Muscle of back (tissue), 3 donors: ENCODE measurements at regions not wholly inside any gene's neighbourhood (a gene's known extent, or its start where the extent isn't known, plus 50 kb on each side); places are given as distances from the start of the nearest gene placed in this dataset.
"Not testable (repeated sequence)": the region's sequence is repeated elsewhere in the genome, so short reads cannot be mapped to it uniquely, and the experiment has no call there.

ENCODE experiments used
- DNase-seq, 3 donors: peaks; one replicate each; pipeline versions ENCODE4 v3.0.0 to v3.0.0-alpha.2; 2013

- no peak for DNase-seq
Observed at GRCh38 chr12:42865282-42865681, 275.7 kb upstream of the PRICKLE1 start.

GRCh38 chr12:42862055-42862454 is 272.5 kb upstream of the PRICKLE1 start:
- no peak for DNase-seq

DNA sequence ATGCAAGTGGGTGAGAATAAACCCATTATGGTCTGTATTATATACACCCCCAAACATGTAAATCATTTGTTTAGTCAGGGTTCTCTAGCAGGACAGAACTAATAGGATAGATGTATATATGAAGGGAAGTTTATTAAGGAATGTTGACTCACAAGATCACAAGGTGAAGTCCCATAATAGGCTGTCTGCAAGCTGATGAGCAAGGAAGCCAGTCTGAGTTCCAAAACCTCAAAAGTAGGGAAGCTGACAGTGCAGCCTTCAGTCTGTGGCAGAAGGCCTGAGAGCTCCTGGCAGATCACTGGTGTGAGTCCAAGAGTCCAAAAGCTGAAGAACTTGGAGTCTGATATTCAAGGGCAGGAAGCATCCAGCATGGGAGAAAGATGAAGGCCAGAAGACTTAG is 270.8 kb upstream of the PRICKLE1 start:
- DNase-seq: not testable (repeated sequence)

GRCh38 chr12:42859612-42860011 is 270.1 kb upstream of the PRICKLE1 start:
- peak in 1 of 3 donors; percentile 30 for DNase-seq

DNA sequence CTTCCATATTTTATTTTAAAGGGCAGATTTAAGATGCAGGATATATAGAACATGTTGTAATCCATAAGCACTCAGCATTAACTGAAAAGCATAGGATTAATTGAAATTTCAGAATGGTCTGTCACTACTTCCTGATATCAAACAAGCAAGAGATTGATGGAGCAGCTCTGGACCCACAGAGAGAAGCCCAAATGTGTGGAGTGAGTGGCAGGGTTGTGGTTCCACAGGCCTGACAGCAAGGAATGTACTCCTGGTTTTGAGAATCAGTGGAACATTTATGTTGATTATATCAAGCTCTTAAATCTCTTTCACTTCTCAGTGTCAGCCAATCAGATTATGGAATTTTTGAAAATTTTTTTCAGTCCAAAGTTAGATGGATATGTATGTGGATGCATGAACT is 267.6 kb upstream of the PRICKLE1 start:
- no peak for DNase-seq

DNA sequence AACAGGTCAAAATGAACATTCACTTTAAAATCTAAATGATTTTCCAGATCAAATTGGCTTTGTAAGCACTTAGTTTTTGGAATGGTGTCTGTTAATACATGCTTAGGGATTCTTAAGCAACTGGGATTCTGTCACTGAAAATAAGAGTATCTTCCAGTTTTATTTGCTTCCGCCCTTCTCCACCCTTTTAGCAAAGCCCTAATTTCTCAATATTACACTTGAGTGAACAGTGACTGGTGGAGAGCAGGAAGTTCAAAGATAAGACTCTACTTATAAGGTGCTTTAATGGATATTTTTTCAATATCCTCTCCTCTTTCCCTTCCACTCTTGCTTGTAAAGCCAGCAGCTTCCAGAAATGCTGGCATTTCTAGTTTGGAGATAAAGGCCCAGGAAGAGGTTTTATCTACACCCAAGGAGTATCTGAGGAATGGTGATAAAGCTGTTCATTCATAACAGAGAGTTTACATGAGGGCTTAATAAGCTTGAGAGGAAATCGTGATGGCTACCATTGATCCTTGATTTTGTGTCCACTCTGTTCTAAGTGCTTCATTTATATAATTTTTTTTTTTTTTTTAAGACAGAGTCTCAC is 265.9 kb upstream of the PRICKLE1 start:
- peak in 1 of 3 donors; percentile 29 for DNase-seq

DNA sequence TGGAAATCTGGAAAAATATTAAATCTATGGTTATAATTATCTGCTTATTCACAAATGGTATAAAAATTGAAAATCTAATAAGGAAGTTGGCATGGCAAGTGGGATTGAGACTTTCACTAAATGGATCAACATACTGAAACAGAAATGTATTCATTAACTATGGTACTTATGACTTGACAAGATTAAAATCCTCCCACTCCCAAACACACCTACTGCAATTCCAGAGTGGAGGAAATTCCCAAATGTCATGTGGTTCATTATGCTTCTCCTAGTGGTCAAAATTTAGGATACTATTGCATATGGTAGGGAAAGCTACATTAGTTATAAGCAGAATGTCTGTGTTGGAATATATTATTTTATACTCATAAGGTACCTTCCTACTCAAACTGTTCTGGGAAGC is 265.3 kb upstream of the PRICKLE1 start:
- no peak for DNase-seq

GRCh38 chr12:42854208-42854607 is 264.7 kb upstream of the PRICKLE1 start:
- no peak for DNase-seq

DNA sequence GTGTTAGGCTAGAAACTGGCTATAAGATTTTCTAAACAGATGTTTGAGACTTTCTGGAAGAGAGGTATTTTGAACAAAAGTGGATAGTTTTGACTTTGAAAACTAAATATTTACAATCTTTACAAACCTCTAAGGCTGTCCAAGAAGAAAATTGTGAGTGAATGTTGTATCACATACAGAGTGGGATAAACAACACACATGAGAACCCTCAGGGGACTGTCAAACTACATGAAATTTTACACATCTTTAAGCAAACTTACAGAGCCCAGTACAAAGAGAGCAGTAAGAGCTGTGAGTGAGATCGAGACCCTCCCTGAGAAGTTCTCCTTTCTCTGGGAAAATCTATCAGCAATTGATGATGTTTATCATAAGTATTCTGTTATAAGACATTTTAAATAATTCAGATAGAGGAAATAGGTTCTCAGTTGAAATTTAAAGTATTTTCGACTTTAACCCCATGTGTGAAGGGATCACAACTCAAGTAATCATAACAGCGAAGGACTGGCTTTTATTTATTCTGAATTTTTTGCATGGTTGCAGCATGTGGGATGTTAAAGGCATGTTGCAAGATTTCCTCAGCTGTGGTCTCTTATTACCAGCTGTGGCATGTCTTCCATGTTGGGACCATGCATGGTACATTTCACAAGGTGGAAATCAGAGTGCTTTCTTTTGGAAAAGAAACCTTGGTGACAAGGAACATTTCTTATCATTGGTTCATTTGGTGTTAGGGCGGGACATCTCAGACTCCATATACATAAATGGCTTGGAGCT is 264.0 kb upstream of the PRICKLE1 start:
- no peak for DNase-seq

- DNase-seq: no peak
Observed at GRCh38 chr12:42846782-42847181, 257.2 kb upstream of the PRICKLE1 start.

DNA sequence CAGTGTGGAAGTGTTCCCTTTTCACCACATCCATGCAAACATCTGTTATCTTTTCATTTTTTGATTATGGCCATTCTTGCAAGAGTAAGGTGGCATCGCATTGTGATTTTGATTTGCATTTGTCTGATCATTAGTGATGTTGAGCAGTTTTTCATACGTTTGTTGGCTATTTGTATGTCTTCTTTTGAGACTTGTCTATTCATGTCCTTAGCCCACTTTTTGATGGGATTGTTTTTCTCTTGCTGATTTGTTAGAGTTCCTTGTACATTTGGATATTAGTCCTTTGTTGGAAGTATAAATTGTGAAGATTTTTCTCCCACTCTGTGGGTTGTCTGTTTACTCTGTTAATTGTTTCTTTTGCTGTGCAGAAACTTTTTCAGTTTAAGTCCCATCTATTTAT is 244.5 kb upstream of the PRICKLE1 start:
- DNase-seq: no peak

GRCh38 chr12:42828836-42829235 is 239.3 kb upstream of the PRICKLE1 start:
- no peak for DNase-seq

DNA sequence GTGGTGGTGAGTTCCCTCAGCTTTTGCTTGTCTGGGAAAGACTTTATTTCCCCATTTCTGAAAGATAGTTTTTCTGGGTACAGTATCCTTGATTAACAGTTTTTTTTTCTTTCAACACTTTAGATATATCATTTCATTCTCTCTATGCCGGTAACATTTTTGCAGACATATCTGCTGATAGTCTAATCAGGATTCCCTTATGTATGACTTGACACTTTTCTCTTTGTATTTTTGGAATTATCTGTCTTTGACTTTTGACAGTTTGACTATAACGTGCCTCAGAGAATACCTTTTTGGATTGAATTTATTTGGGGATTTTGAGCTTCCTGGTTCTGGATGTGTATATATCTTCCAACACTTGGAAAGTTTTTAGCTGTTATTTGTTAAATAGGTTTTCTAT is 234.8 kb upstream of the PRICKLE1 start:
- no peak for DNase-seq

DNA sequence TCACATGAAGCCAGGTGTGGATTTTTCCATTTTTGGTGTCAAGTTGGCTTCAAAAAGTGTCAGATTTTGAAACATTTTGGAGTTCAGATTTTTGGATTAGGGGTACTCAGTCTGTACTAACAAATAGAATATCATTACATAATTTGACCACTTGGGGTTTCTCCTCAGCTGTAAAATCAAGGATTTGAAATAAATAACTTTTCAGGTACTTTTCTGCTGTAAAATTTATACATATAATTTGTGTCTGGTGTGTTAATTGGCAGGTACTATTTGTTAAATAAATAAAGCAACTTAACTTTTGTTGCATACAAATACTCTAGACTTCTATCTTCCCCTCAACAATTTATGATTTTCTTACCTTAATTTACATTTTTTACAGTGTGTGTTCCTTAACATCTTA is 234.1 kb upstream of the PRICKLE1 start:
- DNase-seq: no peak

GRCh38 chr12:42819846-42820245 is 230.3 kb upstream of the PRICKLE1 start:
- no peak for DNase-seq

DNA sequence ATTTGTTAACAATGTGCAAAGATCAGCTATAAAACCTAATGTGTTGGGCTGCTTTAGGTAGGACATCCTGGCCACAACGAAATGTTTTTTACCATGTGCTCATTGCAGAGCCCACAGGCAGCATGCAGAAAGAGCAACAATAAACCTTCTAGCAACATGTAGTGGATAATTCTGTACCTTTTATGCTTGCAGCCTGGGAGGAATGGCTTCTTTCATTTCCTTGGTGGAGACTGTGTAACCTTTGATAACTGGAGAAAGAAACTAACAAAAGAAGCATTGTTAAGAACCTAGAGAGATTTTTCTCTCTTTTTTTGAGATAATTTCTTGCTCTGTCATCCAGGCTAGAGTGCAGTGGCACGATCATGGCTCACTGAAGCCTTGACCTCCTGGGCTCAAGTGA is 225.5 kb upstream of the PRICKLE1 start:
- no peak for DNase-seq

- DNase-seq: no peak
Observed at GRCh38 chr12:42812871-42813270, 223.3 kb upstream of the PRICKLE1 start.

- DNase-seq: no peak
Observed at GRCh38 chr12:42812086-42812485, 222.5 kb upstream of the PRICKLE1 start.

- DNase-seq: no peak
Observed at GRCh38 chr12:42810006-42810405, 220.5 kb upstream of the PRICKLE1 start.

GRCh38 chr12:42809226-42809625 is 219.7 kb upstream of the PRICKLE1 start:
- DNase-seq: peak in 1 of 3 donors; percentile 21

DNA sequence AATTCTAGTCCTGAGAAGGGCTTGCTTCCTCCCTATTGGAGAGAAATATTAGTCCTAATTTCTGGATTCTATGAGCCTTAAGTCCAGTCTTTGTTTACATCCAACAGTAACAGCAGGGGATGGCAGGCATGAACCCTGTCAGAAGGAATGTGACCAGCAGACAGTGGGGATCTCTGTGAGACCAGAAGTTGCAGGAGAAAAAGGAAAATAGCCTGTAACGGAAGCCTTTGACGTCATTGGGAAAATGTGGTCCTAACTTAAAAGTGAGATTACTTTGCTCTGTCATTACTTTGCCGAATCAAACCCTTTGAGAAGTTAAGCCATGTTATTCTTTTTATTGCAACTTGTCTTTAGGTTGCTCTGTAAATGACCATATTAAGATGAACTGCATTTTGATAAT is 218.2 kb upstream of the PRICKLE1 start:
- DNase-seq: no peak

GRCh38 chr12:42807251-42807650 is 217.7 kb upstream of the PRICKLE1 start:
- DNase-seq: no peak

DNA sequence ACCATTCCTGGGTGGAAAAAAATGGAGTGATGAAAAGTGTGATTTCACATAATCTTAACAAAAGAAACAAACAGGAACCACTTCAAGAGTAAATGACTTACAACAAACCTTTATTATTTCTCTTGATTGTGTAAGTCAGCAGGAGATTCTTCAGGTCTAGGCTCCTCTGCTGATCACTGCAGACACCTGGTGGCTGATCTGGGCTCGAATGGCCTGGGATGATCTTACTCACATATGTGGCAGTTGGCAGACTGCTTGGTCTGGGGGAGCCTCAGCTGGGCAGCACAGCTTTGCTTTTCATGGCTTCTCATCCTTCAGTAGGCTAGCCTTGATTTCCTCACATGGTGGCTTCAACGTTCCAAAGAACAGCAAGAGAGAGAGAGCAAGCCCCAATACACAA is 215.4 kb upstream of the PRICKLE1 start:
- no peak for DNase-seq

DNA sequence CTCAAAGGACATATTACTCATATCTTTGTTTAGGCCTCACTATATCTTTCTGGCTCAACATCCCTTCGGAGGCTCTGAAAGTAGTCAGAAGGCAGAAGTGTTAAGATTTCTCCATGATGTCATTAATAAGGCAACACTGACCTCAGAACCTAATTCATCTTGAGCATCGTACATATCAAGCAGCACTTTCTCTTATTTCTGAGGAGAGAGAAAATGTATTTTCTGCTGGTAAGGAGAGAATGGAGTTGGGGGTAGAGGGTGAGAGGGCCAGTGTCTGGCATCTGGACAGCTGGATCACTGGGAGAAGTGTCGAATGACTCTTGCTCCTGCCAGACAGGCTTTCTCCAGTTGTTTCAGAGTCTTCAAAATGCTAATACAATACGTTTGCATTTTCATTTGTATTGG is 213.2 kb upstream of the PRICKLE1 start:
- DNase-seq: peak; percentile 60 to 87 (median 73)
